ENCODE measurements at regions not wholly inside any gene's neighbourhood (a gene's known extent, or its start where the extent isn't known, plus 50 kb on each side); places are given as distances from the start of the nearest gene placed in this dataset.

GRCh38 chrX:117633277-117633676, 483.3 kb downstream of the KLHL13 start:
- no peaks in the 10 kb centered on the region for H3K36me3 Mint-ChIP-seq
- H3K4me3 ChIP-seq: no peak overlapping the region
- no peak overlapping the region for H2AFZ ChIP-seq (replicated peaks)
- no peaks in the 10 kb centered on the region for H3K27me3 ChIP-seq
- H3K4me1 ChIP-seq: no peaks in the 10 kb centered on the region
- no peaks in the 10 kb centered on the region for H3K4me1 Mint-ChIP-seq
- TF ChIP-seq EZH2phosphoT487 (IDR thresholded peaks at IDR 0.05) (no peak), EZH2 (IDR thresholded peaks at IDR 0.05) (no peak), CTCF (IDR thresholded peaks at IDR 0.05) (no peak)
- H3F3A ChIP-seq (ENCODE audit: low read depth): no peaks in the 10 kb centered on the region
- H3K4me2 ChIP-seq: no peak overlapping the region
- no peak overlapping the region for H3K27ac ChIP-seq
- DNase-seq (ENCODE audit: low spot score): no peak
- H3K27ac Mint-ChIP-seq: no peak overlapping the region
- no peaks in the 10 kb centered on the region for H3K79me2 ChIP-seq (ENCODE audit: low read depth)
- no peak overlapping the region for H3K9ac ChIP-seq
- no peaks in the 10 kb centered on the region for H3K9me3 Mint-ChIP-seq
- no peaks in the 10 kb centered on the region for H3K36me3 ChIP-seq
- no peaks in the 10 kb centered on the region for H4K20me1 ChIP-seq (ENCODE audit: low read depth)
- H3K4me3 Mint-ChIP-seq: no peak overlapping the region
- no peaks in the 10 kb centered on the region for H3K27me3 Mint-ChIP-seq (ENCODE audit: insufficient read depth, low read depth)
- no peaks in the 10 kb centered on the region for H3K9me3 ChIP-seq (ENCODE audit: low read depth)

- H3K4me3 Mint-ChIP-seq: no peak overlapping the region
- no peaks in the 10 kb centered on the region for H3K27me3 ChIP-seq
- no peaks in the 10 kb centered on the region for H3K36me3 Mint-ChIP-seq
- H3F3A ChIP-seq (ENCODE audit: low read depth): no peaks in the 10 kb centered on the region
- H3K4me3 ChIP-seq: no peak overlapping the region
- H3K9me3 Mint-ChIP-seq: no peaks in the 10 kb centered on the region
- no peak overlapping the region for H2AFZ ChIP-seq (replicated peaks)
- H3K27ac ChIP-seq: no peak overlapping the region
- no peak overlapping the region for H3K27ac Mint-ChIP-seq
- H4K20me1 ChIP-seq (ENCODE audit: low read depth): no peaks in the 10 kb centered on the region
- H3K9ac ChIP-seq: no peak overlapping the region
- no peak overlapping the region for H3K4me2 ChIP-seq
- H3K36me3 ChIP-seq: no peaks in the 10 kb centered on the region
- no peaks in the 10 kb centered on the region for H3K4me1 ChIP-seq
- TF ChIP-seq CTCF (IDR thresholded peaks at IDR 0.05) (no peak), EZH2 (IDR thresholded peaks at IDR 0.05) (no peak), EZH2phosphoT487 (IDR thresholded peaks at IDR 0.05) (no peak)
- H3K4me1 Mint-ChIP-seq: no peaks in the 10 kb centered on the region
- H3K27me3 Mint-ChIP-seq (ENCODE audit: insufficient read depth, low read depth): no peaks in the 10 kb centered on the region
- DNase-seq (ENCODE audit: low spot score): no peak
- no peaks in the 10 kb centered on the region for H3K9me3 ChIP-seq (ENCODE audit: low read depth)
- H3K79me2 ChIP-seq (ENCODE audit: low read depth): no peaks in the 10 kb centered on the region
Observed at GRCh38 chrX:117628381-117628780, 488.2 kb downstream of the KLHL13 start.

GRCh38 chrX:117610806-117611205, 505.8 kb downstream of the KLHL13 start:
- H3K27ac ChIP-seq: no peak overlapping the region
- no peak overlapping the region for H3K4me2 ChIP-seq
- no peak overlapping the region for H3K27ac Mint-ChIP-seq
- H2AFZ ChIP-seq (replicated peaks): no peak overlapping the region
- no peaks in the 10 kb centered on the region for H3K36me3 Mint-ChIP-seq
- no peaks in the 10 kb centered on the region for H3K27me3 ChIP-seq
- no peaks in the 10 kb centered on the region for H3F3A ChIP-seq (ENCODE audit: low read depth)
- TF ChIP-seq EZH2phosphoT487 (IDR thresholded peaks at IDR 0.05): no peak
- TF ChIP-seq CTCF (IDR thresholded peaks at IDR 0.05): no peak
- no peak for TF ChIP-seq EZH2 (IDR thresholded peaks at IDR 0.05)
- no peak overlapping the region for H3K9ac ChIP-seq
- peaks cover 6% of the 10 kb centered on the region for H3K9me3 ChIP-seq (ENCODE audit: low read depth)
- no peaks in the 10 kb centered on the region for H3K4me1 Mint-ChIP-seq
- H3K36me3 ChIP-seq: no peaks in the 10 kb centered on the region
- no peaks in the 10 kb centered on the region for H3K27me3 Mint-ChIP-seq (ENCODE audit: insufficient read depth, low read depth)
- no peak overlapping the region for H3K4me3 ChIP-seq
- no peaks in the 10 kb centered on the region for H3K79me2 ChIP-seq (ENCODE audit: low read depth)
- DNase-seq (ENCODE audit: low spot score): no peak
- H3K9me3 Mint-ChIP-seq: no peaks in the 10 kb centered on the region
- H4K20me1 ChIP-seq (ENCODE audit: low read depth): no peaks in the 10 kb centered on the region
- H3K4me1 ChIP-seq: no peaks in the 10 kb centered on the region
- no peak overlapping the region for H3K4me3 Mint-ChIP-seq

GRCh38 chrX:117610049-117610448, 506.6 kb downstream of the KLHL13 start:
- Mint-ChIP-seq H3K4me3 (no peak overlapping the region), H3K27me3 (ENCODE audit: insufficient read depth, low read depth) (no peaks in the 10 kb centered on the region), H3K27ac (no peak overlapping the region), H3K9me3 (no peaks in the 10 kb centered on the region), H3K4me1 (no peaks in the 10 kb centered on the region), H3K36me3 (no peaks in the 10 kb centered on the region)
- no peak overlapping the region for H3K4me3 ChIP-seq
- no peaks in the 10 kb centered on the region for H3K27me3 ChIP-seq
- no peaks in the 10 kb centered on the region for H3K79me2 ChIP-seq (ENCODE audit: low read depth)
- no peak overlapping the region for H3K27ac ChIP-seq
- H4K20me1 ChIP-seq (ENCODE audit: low read depth): no peaks in the 10 kb centered on the region
- H3K4me2 ChIP-seq: no peak overlapping the region
- no peaks in the 10 kb centered on the region for H3K4me1 ChIP-seq
- DNase-seq (ENCODE audit: low spot score): no peak
- no peak overlapping the region for H3K9ac ChIP-seq
- TF ChIP-seq EZH2phosphoT487 (IDR thresholded peaks at IDR 0.05) (no peak), CTCF (IDR thresholded peaks at IDR 0.05) (no peak), EZH2 (IDR thresholded peaks at IDR 0.05) (no peak)
- H2AFZ ChIP-seq (replicated peaks): no peak overlapping the region
- H3K9me3 ChIP-seq (ENCODE audit: low read depth): peaks cover 6% of the 10 kb centered on the region
- no peaks in the 10 kb centered on the region for H3F3A ChIP-seq (ENCODE audit: low read depth)
- H3K36me3 ChIP-seq: no peaks in the 10 kb centered on the region

Measured in neural progenitor cell (in vitro differentiated cells).